ENCODE measurements at regions not wholly inside any gene's neighbourhood (a gene's known extent, or its start where the extent isn't known, plus 50 kb on each side); places are given as distances from the start of the nearest gene placed in this dataset.
"Not testable (repeated sequence)": the region's sequence is repeated elsewhere in the genome, so short reads cannot be mapped to it uniquely, and the experiment has no call there.

- DNase-seq, result no peak
Measured at GRCh38 chr14:105883066-105884005, 357.0 kb downstream of the TMEM121 start.

GRCh38 chr14:105884192-105884807, 357.9 kb downstream of the TMEM121 start:
- not testable (repeated sequence) for DNase-seq

- no peak for DNase-seq
Measured at GRCh38 chr14:105884808-105885281, 358.5 kb downstream of the TMEM121 start.

- DNase-seq, result no peak
Measured at GRCh38 chr14:105885561-105886320, 359.4 kb downstream of the TMEM121 start.

- not testable (repeated sequence) for DNase-seq
Measured at GRCh38 chr14:105886791-105887191, 360.4 kb downstream of the TMEM121 start.

- no peak for DNase-seq
Measured at GRCh38 chr14:105887692-105888091, 361.3 kb downstream of the TMEM121 start.

- no peak for DNase-seq
Measured at GRCh38 chr14:105888151-105888550, 361.8 kb downstream of the TMEM121 start.

- no peak for DNase-seq
Measured at GRCh38 chr14:105888784-105889665, 362.6 kb downstream of the TMEM121 start.

GRCh38 chr14:105889666-105890473, 363.5 kb downstream of the TMEM121 start:
- DNase-seq, result no peak

GRCh38 chr14:105890474-105891220, 364.3 kb downstream of the TMEM121 start:
- no peak for DNase-seq

GRCh38 chr14:105891221-105891602, 364.8 kb downstream of the TMEM121 start:
- DNase-seq, result no peak

- no peak for DNase-seq
Measured at GRCh38 chr14:105891631-105892452, 365.5 kb downstream of the TMEM121 start.

- DNase-seq, result not testable (repeated sequence)
Measured at GRCh38 chr14:105892453-105893441, 366.4 kb downstream of the TMEM121 start.

GRCh38 chr14:105893686-105894085, 367.3 kb downstream of the TMEM121 start:
- DNase-seq, result not testable (repeated sequence)

- DNase-seq, result no peak
Measured at GRCh38 chr14:105894125-105894977, 368.0 kb downstream of the TMEM121 start.

GRCh38 chr14:105894978-105895881, 368.8 kb downstream of the TMEM121 start:
- DNase-seq, result no peak
